Gastrocnemius medialis (tissue), 4 donors: ENCODE measurements at regions not wholly inside any gene's neighbourhood (a gene's known extent, or its start where the extent isn't known, plus 50 kb on each side); places are given as distances from the start of the nearest gene placed in this dataset.

Experiments
- CTCF ChIP-seq, 5 experiments: fragments of 450-650 bp in 3 of 5; fragments of 200-600 bp in 2 of 5; sonication (generic) in 2 of 5; IDR thresholded peaks in 4 of 5; conservative IDR thresholded peaks in 1 of 5; 1 replicate in 4 of 5; 2 replicates in 1 of 5; pipeline ENCODE4 v1.5.1; 2016 to 2019; ENCODE audit warnings: antibody characterized with exemption in 5 of 5, mild to moderate bottlenecking in 3 of 5, moderate library complexity in 3 of 5
- POLR2A ChIP-seq, 2 donors: fragments of 450-650 bp; IDR thresholded peaks; one replicate each; pipeline ENCODE4 v1.6.1; 2017; ENCODE audit warnings: antibody characterized with exemption in 2 of 2, mild to moderate bottlenecking in 2 of 2, moderate library complexity in 2 of 2

- TF ChIP-seq CTCF (IDR thresholded peaks at IDR 0.05 in 4 of 5, conservative IDR thresholded peaks at IDR 0.05 in 1 of 5): no peak
- no peak for TF ChIP-seq POLR2A (IDR thresholded peaks at IDR 0.05)
These were observed 173.8 kb upstream of the SMIM30 start for GRCh38 chr7:113292105-113292504.
